WI38 (cell line): ENCODE measurements at regions not wholly inside any gene's neighbourhood (a gene's known extent, or its start where the extent isn't known, plus 50 kb on each side); places are given as distances from the start of the nearest gene placed in this dataset.

Source experiments
- H3K4me3 ChIP-seq: 2 replicates; pipeline ENCODE4 v1.5.1; 2011; ENCODE audit warnings: low read depth, mild to moderate bottlenecking, control low read depth, low read length
- TF ChIP-seq, protein P1 (sequence below): IDR thresholded peaks from 2 replicates; pipeline ENCODE4 v1.5.1; 2012; ENCODE audit warnings: low read depth, mild to moderate bottlenecking, control low read depth, low read length

DNA sequence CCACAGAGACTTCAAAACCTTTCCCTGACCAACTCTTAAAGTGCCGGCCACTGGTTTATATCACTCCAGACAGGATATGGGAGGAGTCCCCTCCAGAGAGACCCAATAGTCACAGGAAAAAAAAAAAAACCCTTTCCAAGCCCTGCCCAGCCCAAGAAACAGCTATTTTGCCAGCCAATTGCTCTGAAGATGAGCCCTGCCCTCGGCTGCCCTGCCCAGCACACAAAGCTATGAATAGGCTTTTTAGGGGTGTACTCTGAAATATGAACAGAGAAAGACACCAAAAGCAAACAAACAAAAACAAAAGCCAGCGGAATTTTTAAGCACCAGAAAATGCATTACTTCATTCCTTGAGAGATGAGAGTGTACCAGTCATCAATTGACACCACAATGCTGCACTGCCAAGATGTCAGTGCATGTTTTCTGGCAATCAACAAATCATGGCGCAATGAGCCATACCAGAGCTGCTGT, 275.1 kb downstream of the C6orf118 start:
- TF ChIP-seq, protein P1, sequence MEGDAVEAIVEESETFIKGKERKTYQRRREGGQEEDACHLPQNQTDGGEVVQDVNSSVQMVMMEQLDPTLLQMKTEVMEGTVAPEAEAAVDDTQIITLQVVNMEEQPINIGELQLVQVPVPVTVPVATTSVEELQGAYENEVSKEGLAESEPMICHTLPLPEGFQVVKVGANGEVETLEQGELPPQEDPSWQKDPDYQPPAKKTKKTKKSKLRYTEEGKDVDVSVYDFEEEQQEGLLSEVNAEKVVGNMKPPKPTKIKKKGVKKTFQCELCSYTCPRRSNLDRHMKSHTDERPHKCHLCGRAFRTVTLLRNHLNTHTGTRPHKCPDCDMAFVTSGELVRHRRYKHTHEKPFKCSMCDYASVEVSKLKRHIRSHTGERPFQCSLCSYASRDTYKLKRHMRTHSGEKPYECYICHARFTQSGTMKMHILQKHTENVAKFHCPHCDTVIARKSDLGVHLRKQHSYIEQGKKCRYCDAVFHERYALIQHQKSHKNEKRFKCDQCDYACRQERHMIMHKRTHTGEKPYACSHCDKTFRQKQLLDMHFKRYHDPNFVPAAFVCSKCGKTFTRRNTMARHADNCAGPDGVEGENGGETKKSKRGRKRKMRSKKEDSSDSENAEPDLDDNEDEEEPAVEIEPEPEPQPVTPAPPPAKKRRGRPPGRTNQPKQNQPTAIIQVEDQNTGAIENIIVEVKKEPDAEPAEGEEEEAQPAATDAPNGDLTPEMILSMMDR = no peak
- H3K4me3 ChIP-seq = no peak overlapping the region

DNA sequence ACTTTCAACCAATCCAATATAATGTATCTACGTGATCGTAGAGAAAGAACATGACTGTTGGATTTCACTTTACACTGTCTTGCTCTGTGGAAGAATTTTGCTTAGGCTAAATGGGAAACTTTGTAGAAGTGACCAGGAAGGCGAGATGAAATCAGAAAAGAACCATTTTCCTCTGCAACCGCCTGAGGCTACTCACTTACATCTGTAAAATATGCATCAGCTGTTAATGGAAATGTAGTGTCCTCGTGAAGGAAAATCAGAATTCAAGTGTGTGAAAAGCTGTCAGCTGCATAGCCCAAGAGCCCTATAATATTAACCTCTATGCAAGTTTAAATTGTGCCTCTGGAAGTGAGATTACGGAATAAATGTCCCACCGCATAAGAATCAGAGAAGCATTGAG, 277.9 kb downstream of the C6orf118 start:
- no peak overlapping the region for H3K4me3 ChIP-seq
- TF ChIP-seq, protein P1 = no peak

DNA sequence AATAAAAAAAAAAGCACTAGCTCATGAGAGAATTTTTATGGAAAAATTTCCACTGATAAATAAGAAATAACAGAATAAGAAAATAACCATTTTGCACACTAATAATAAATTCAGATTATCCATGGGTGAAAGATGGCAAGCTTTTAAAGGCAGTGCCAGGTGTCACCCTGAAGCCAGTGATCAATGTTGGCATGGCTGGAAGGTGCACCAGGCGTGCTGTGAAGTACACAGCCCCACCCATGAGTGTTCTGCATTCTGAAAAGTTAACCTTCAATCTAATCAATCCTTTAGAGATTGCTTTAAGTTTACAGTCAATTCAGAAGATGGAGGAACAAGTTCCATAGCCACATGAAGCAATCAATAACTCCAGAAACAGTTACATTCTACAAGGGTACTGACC, 284.4 kb downstream of the C6orf118 start:
- TF ChIP-seq, protein P1 = no peak
- H3K4me3 ChIP-seq = no peak overlapping the region

DNA sequence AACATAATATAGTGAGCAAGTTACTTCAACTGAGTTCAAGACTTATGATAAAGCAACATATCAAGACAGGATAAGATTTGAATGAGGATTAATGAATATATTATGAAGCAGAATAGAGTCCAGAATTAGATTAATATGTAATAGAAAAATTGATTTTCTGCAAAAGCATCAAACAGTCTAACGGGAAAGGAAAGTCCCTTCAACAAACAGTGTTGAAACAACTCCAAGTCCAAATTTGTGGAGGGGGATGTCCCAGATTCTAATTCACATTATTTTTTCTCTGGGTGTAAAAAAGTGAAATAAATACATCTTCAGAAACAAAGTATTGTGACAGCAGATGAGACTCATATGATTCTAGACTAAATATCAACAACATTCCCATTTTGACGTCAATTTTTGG, 289.7 kb downstream of the C6orf118 start:
- TF ChIP-seq, protein P1 = no peak
- no peak overlapping the region for H3K4me3 ChIP-seq

DNA sequence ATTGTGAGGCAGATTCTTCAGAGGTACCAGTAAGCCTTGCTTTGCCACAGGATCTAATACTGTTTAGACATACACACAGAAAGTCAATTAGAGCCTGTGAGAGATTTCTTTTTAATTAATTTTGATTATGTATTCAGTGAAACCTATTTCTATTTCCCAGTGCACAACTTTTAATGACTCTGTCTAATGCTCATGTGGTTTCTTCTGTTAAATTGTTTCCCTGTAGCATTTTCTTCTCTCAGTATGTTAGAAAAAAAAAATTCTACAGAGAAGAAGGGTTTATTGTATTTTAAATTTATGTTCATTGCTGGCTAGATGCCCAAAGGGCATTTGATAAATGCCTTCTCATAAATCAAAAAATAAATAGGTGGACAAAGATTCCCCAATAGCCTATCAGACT, 293.7 kb downstream of the C6orf118 start:
- H3K4me3 ChIP-seq = no peak overlapping the region
- TF ChIP-seq, protein P1 = no peak

DNA sequence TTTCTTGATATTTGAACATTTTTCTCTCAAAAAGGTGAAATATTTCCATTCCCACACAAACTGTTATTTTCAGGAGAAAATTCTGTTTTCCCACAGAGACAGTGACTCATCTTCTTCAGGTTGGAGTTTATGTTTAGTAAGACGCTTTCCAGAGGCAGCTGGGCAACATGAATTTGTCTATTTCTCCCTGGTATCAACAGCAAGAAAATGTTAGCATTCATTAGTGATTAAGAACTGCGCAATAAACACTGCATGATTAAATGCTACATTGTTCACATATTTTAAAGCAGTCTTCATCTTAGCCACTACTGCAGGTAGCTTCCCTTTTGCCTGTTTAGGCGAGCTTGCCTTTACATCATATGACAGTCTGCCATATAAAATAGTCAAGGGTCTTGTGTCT, 295.7 kb downstream of the C6orf118 start:
- TF ChIP-seq, protein P1 = no peak
- no peak overlapping the region for H3K4me3 ChIP-seq

DNA sequence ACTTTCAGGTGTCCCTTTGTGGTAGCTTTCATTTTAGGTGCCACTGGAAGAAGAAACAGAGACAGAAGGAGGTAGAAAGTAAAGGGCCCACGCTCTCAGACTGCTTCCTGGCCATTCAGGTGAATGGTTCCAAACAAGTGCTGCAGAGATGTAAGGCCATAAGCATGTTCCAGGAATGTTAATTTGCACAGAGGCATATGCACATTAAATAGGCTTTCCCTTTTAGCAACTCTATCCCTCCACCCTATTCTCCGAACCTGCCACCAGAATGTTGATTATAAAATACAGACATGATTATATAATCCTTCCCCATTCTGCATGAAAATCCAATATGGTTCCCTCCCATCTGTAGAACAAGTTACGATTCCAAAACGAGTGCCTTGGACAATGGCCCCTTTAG, 297.2 kb downstream of the C6orf118 start:
- TF ChIP-seq, protein P1 = no peak
- H3K4me3 ChIP-seq = no peak overlapping the region
